ENCODE measurements at regions not wholly inside any gene's neighbourhood (a gene's known extent, or its start where the extent isn't known, plus 50 kb on each side); places are given as distances from the start of the nearest gene placed in this dataset.

- TF ChIP-seq EZH2phosphoT487 (IDR thresholded peaks at IDR 0.05; ENCODE audit: insufficient read depth, low read depth) (no peak), EZH2 (IDR thresholded peaks at IDR 0.05; ENCODE audit: insufficient read depth, poor library complexity, severe bottlenecking) (no peak)
These were observed 228.0 kb downstream of the FOXL1 start for GRCh38 chr16:86806181-86806837.

All from GM23248 (cell line).